ENCODE measurements at regions not wholly inside any gene's neighbourhood (a gene's known extent, or its start where the extent isn't known, plus 50 kb on each side); places are given as distances from the start of the nearest gene placed in this dataset.

GRCh38 chr10:44301781-44302355 is 83.0 kb downstream of the CXCL12 start:
- H3K4me3 ChIP-seq (ENCODE audit: low read length), result peak overlapping the region; percentile 26; the same call in 1 of the 2 replicates
- peak overlapping the region; percentile 85 for H3K27ac ChIP-seq (ENCODE audit: low read length)
- peaks cover 55% of the 10 kb centered on the region for H3K4me1 ChIP-seq (ENCODE audit: low read length)
- peak overlapping the region; percentile 86 for H3K4me2 ChIP-seq (ENCODE audit: low read length)
- H3K36me3 ChIP-seq (replicated peaks; ENCODE audit: low read depth, low read length), result no peaks in the 10 kb centered on the region
- H3K9me3 ChIP-seq (ENCODE audit: insufficient read depth, low read length), result no peaks in the 10 kb centered on the region
- H2AFZ ChIP-seq (ENCODE audit: low read depth, low read length), result no peak overlapping the region
- no peak for TF ChIP-seq CTCF (IDR thresholded peaks at IDR 0.05; ENCODE audit: low read depth, low read length)
- no peak for TF ChIP-seq EZH2phosphoT487 (IDR thresholded peaks at IDR 0.05; ENCODE audit: low read depth)
- H4K20me1 ChIP-seq (ENCODE audit: insufficient read depth, low read length), result no peaks in the 10 kb centered on the region
- H3K79me2 ChIP-seq (ENCODE audit: low read length), result no peaks in the 10 kb centered on the region
- no peaks in the 10 kb centered on the region for H3K27me3 ChIP-seq (ENCODE audit: low read depth, low read length)
- H3K9ac ChIP-seq (ENCODE audit: low read length), result peak overlapping the region; percentile 18; the same call in 1 of the 2 replicates

GRCh38 chr10:44300666-44301649 is 83.9 kb downstream of the CXCL12 start:
- Histone ChIP-seq H3K4me2 (ENCODE audit: low read length) (peak overlapping the region; percentile 86), H3K27ac (ENCODE audit: low read length) (peak overlapping the region; percentile 85)
- TF ChIP-seq CTCF (IDR thresholded peaks at IDR 0.05; ENCODE audit: low read depth, low read length) (no peak), EZH2phosphoT487 (IDR thresholded peaks at IDR 0.05; ENCODE audit: low read depth) (no peak)

GRCh38 chr10:44298713-44299112 is 86.2 kb downstream of the CXCL12 start:
- no peak overlapping the region for H3K27ac ChIP-seq (ENCODE audit: low read length)
- H4K20me1 ChIP-seq (ENCODE audit: insufficient read depth, low read length), result no peaks in the 10 kb centered on the region
- no peak overlapping the region for H3K4me2 ChIP-seq (ENCODE audit: low read length)
- no peaks in the 10 kb centered on the region for H3K79me2 ChIP-seq (ENCODE audit: low read length)
- H3K9me3 ChIP-seq (ENCODE audit: insufficient read depth, low read length), result no peaks in the 10 kb centered on the region
- no peaks in the 10 kb centered on the region for H3K27me3 ChIP-seq (ENCODE audit: low read depth, low read length)
- H3K4me3 ChIP-seq (ENCODE audit: low read length), result no peak overlapping the region
- no peaks in the 10 kb centered on the region for H3K36me3 ChIP-seq (replicated peaks; ENCODE audit: low read depth, low read length)
- peaks cover 44% of the 10 kb centered on the region for H3K4me1 ChIP-seq (ENCODE audit: low read length)
- no peak overlapping the region for H3K9ac ChIP-seq (ENCODE audit: low read length)
- H2AFZ ChIP-seq (ENCODE audit: low read depth, low read length), result no peak overlapping the region
- TF ChIP-seq EZH2phosphoT487 (IDR thresholded peaks at IDR 0.05; ENCODE audit: low read depth) (no peak), CTCF (IDR thresholded peaks at IDR 0.05; ENCODE audit: low read depth, low read length) (no peak)

More at GRCh38 chr10:44300666-44301649, 83.9 kb downstream of the CXCL12 start:
- H3K36me3 ChIP-seq (replicated peaks; ENCODE audit: low read depth, low read length), result no peaks in the 10 kb centered on the region
- peak overlapping the region; percentile 26 for H3K4me3 ChIP-seq (ENCODE audit: low read length)
- no peaks in the 10 kb centered on the region for H3K9me3 ChIP-seq (ENCODE audit: insufficient read depth, low read length)
- H3K9ac ChIP-seq (ENCODE audit: low read length), result peak overlapping the region; percentile 41
- H3K79me2 ChIP-seq (ENCODE audit: low read length), result no peaks in the 10 kb centered on the region
- H2AFZ ChIP-seq (ENCODE audit: low read depth, low read length), result no peak overlapping the region
- no peaks in the 10 kb centered on the region for H4K20me1 ChIP-seq (ENCODE audit: insufficient read depth, low read length)
- H3K27me3 ChIP-seq (ENCODE audit: low read depth, low read length), result no peaks in the 10 kb centered on the region
- peaks cover 46% of the 10 kb centered on the region for H3K4me1 ChIP-seq (ENCODE audit: low read length)

GRCh38 chr10:44297963-44298362 is 86.9 kb downstream of the CXCL12 start:
- Histone ChIP-seq H3K4me1 (ENCODE audit: low read length) (peaks cover 44% of the 10 kb centered on the region), H3K9me3 (ENCODE audit: insufficient read depth, low read length) (no peaks in the 10 kb centered on the region), H3K27ac (ENCODE audit: low read length) (no peak overlapping the region), H3K4me3 (ENCODE audit: low read length) (no peak overlapping the region), H3K4me2 (ENCODE audit: low read length) (no peak overlapping the region), H2AFZ (ENCODE audit: low read depth, low read length) (no peak overlapping the region), H3K27me3 (ENCODE audit: low read depth, low read length) (no peaks in the 10 kb centered on the region), H3K9ac (ENCODE audit: low read length) (no peak overlapping the region), H4K20me1 (ENCODE audit: insufficient read depth, low read length) (no peaks in the 10 kb centered on the region), H3K36me3 (replicated peaks; ENCODE audit: low read depth, low read length) (no peaks in the 10 kb centered on the region), H3K79me2 (ENCODE audit: low read length) (no peaks in the 10 kb centered on the region)
- TF ChIP-seq EZH2phosphoT487 (IDR thresholded peaks at IDR 0.05; ENCODE audit: low read depth) (no peak), CTCF (IDR thresholded peaks at IDR 0.05; ENCODE audit: low read depth, low read length) (no peak)
